ENCODE measurements at regions not wholly inside any gene's neighbourhood (a gene's known extent, or its start where the extent isn't known, plus 50 kb on each side); places are given as distances from the start of the nearest gene placed in this dataset.

DNA sequence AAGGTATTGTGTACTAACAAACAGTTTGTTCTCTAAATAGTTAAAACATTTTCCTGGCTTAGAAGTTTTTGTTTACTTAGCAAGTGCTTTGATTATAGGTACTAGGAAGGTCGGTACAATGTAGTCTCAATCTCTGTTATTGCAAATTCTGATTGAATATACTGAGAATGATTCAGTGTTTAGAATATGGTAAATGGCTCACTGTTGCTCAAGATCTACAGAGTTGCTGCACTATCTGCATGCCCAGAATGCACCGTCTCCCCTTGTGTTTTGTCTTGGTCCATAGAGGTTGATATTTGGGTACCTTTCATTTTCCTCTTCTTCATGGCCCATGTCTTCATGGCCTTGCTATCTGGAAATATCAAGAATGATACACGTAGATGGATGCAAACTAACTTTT lies 99.6 kb downstream of the KLF6 start:
- in situ Hi-C loops (cut with MboI; ENCODE audit: low pct_unique_long_range_greater_than_20kb in 2 of 9, low sequenced_read_pairs in 9 of 9, unreplicated experiment in 9 of 9), result no loop called here
- 57 to 100% (median 64%) methylated on average over 1 to 3 of the region's 3 CpGs; no CpG with 5 or more reads in 3 of the 10 experiments for WGBS, 10 experiments
- H3K4me1 ChIP-seq (replicated peaks in 1 of 2), result peaks cover 12 to 14% of the 10 kb centered on the region in 2 donors
- no peak overlapping the region for H3K4me3 ChIP-seq
- H3K27ac ChIP-seq, result no peak overlapping the region
- peak in 2 of 8 experiments; percentile 82 to 84 for ATAC-seq (replicated peaks in 6 of 8)

DNA sequence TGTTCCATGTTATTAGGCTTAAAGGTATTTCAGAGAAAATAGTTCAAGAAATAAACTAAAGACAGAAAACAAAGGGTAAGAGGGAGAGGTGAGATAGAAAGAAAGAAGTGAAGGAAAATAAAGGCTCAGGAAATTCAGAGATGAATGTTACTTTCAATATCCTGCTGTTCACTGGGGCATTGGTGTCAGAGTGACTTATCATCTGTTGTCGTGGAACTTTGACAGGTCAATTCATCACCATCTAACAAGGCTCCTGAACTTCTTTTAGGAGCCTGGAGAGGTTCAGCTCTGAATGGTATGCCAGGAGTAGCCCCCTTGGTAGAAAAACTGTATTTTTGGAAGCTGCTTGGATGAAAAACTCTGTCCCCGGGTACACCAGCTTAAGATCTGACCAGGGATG lies 100.1 kb downstream of the KLF6 start:
- H3K4me3 ChIP-seq, result no peak overlapping the region
- H3K4me1 ChIP-seq (replicated peaks in 1 of 2), result peaks cover 17 to 19% of the 10 kb centered on the region in 2 donors
- 0 to 80% (median 46%) methylated on average over 1 to 2 of the region's 2 CpGs for WGBS, 10 experiments
- peak in 1 of 8 experiments; percentile 27 for ATAC-seq (replicated peaks in 6 of 8)
- H3K27ac ChIP-seq, result no peak overlapping the region
- in situ Hi-C loops (cut with MboI; ENCODE audit: low pct_unique_long_range_greater_than_20kb in 2 of 9, low sequenced_read_pairs in 9 of 9, unreplicated experiment in 9 of 9), result no loop called here

DNA sequence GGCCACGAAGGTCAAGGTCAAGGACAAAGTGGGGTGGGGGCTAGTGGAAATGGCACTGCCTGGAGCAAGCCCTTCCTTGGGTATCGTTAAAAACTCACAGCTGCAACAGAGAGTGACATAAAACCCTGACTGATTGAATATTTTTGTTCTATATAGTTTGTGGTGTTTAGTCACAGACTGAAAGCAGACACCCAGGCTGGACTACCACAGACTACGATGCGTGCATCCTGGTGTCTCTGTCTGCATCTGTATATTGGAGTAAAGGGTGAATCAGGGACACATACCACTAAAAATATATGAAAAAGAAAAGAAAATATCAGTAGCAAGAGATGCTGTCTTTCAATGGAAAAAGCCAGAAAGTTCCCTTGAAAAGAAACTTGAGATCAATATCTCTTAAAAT lies 101.4 kb downstream of the KLF6 start:
- no peak overlapping the region for H3K4me3 ChIP-seq
- no peak for ATAC-seq (replicated peaks in 6 of 8)
- 58 to 100% (median 96%) methylated on average over 1 to 4 of the region's 4 CpGs; no CpG with 5 or more reads in 2 of the 10 experiments for WGBS, 10 experiments
- H3K27ac ChIP-seq, result no peak overlapping the region
- peaks cover 19 to 20% of the 10 kb centered on the region in 2 donors for H3K4me1 ChIP-seq (replicated peaks in 1 of 2)
- in situ Hi-C loops (cut with MboI; ENCODE audit: low pct_unique_long_range_greater_than_20kb in 2 of 9, low sequenced_read_pairs in 9 of 9, unreplicated experiment in 9 of 9), result no loop called here

DNA sequence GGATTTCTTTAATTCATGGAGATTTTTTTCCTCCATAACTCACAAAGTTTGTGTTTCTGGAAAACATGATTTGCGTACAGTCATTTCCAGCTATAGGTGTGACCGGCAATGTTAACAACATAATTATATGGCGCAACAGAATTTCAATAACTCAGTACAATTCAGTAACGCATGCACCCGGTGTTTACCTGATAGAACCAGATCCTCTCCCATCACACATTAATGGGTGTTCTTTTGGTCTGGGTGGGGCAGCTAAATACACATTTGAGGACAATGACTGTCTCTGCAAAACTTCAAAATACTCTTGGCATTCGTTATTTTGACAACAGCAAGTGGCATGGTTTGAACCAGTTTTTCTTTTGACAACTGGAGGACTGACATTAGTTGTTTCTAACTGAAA lies 102.3 kb downstream of the KLF6 start:
- no peak overlapping the region for H3K4me3 ChIP-seq
- H3K27ac ChIP-seq, result no peak overlapping the region
- WGBS, 10 experiments, result 83 to 100% (median 97%) methylated on average over 1 to 6 of the region's 6 CpGs
- no peak for ATAC-seq (replicated peaks in 6 of 8)
- in situ Hi-C loops (cut with MboI; ENCODE audit: low pct_unique_long_range_greater_than_20kb in 2 of 9, low sequenced_read_pairs in 9 of 9, unreplicated experiment in 9 of 9), result no loop called here
- H3K4me1 ChIP-seq (replicated peaks in 1 of 2), result peaks cover 19 to 20% of the 10 kb centered on the region in 2 donors

DNA sequence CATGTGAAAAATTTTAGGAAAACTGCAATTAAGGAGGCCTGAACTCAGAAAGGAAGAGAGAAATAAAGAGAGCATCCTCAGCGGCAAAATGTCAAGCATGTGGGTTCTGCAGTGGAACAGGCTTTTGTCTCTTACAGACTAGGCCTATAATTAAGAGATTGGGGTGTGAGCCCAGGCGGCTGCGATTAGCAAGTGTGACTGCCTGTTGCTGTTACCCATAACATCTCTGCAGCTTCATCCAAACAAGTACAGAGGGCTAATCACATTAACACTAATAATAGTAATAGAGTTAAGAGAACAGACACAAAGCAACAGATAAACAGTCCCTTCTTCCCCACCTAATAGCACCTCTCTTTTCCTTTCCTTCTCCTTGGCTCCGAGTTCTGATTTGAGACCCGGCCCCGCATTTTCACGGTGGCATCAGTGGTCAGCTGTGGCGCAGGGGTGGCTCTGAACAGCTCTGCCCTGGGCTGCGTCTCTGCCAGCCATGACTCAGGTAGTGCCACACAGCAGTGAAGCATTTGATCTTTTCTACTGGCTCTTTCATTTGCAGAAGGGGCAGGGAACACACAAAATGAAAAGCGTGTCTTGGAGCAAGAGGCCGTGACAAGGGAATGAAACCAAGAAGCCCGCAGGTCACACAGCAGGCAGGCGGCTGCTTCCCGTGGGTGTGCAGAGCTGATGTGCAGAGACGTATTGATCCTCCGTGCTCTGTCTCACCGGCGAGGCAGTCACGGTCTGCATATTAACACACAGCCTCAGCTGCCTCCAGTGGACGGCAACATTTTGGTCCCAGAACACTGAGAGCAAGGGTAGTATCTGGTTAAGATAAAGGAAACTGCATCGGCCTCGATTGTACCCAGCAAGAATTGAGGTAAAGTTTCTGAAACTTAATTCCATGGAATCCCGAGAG lies 103.1 kb downstream of the KLF6 start:
- in situ Hi-C loops (cut with MboI; ENCODE audit: low pct_unique_long_range_greater_than_20kb in 2 of 9, low sequenced_read_pairs in 9 of 9, unreplicated experiment in 9 of 9), result no loop called here
- ATAC-seq (replicated peaks in 6 of 8), result peak in 6 of 8 experiments; percentile 62 to 73 (median 68)
- peaks cover 19 to 20% of the 10 kb centered on the region in 2 donors for H3K4me1 ChIP-seq (replicated peaks in 1 of 2)
- H3K4me3 ChIP-seq, result no peak overlapping the region
- H3K27ac ChIP-seq, result peak overlapping the region; percentile 59 to 72
- WGBS, 10 experiments, result 36 to 100% (median 76%) methylated on average over 1 to 16 of the region's 23 CpGs

DNA sequence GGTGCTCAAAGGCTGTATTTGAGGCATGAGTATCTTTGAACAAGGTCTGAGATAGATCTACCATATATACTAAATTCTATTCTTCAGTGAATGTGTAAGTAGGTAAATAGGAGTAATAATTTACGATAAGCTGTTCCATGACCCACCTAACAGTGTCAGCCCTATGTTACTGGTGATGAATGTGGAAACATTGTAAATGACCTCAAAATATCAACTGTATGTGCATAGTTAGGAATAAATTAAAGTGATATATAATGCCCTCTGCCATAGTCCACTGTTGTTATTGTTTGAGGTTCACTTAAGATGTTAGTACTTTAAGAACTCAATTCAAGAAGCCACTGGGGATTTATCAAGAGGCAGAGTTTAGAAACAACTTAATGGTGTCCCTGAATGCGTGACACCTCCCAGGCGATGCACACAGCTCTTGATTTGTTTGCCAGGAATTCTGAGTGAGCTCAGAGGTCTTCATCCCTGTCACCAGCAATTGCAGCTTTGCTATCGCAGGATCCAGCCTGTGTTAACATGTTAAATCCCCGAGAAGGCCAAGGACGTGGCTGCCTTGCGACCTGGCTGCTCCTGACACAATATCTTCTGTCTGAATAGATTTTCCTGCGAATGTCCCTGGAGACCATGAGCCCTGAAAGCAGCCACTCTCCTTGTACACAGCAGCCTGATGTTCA lies 104.9 kb downstream of the KLF6 start:
- in situ Hi-C loops (cut with MboI; ENCODE audit: low pct_unique_long_range_greater_than_20kb in 2 of 9, low sequenced_read_pairs in 9 of 9, unreplicated experiment in 9 of 9), result no loop called here
- 35 to 96% (median 57%) methylated on average over 1 to 7 of the region's 8 CpGs; no CpG with 5 or more reads in 1 of the 10 experiments for WGBS, 10 experiments

DNA sequence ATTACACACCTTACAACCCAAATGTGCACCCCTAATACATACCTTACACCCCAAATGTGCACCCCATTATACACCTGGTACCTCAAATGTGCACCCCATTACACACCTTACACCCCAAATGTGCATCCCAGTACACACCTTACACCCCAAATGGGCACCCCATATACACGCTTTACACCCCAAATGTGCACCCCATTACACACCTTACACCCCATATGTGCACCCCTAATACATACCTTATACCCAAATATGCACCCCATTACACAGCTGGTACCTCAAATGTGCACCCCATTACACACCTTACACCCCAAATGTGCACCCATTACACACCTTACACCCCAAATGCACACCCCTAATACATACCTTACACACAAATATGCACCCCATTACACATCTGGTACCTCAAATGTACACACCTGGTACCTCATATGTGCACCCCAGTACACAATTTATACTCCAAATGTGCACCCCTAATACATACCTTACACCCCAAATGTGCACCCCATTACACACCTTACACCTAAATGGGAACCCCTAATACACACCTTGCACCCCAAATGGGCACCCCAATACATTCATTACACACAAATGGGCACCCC lies 106.3 kb downstream of the KLF6 start:
- peaks cover 13 to 20% of the 10 kb centered on the region in 2 donors for H3K4me1 ChIP-seq (replicated peaks in 1 of 2)
- 11 to 20% methylated on average over 1 of the region's 1 CpG; no CpG with 5 or more reads in 8 of the 10 experiments for WGBS, 10 experiments
- no peak overlapping the region for H3K27ac ChIP-seq
- H3K4me3 ChIP-seq, result no peak overlapping the region
- in situ Hi-C loops (cut with MboI; ENCODE audit: low pct_unique_long_range_greater_than_20kb in 2 of 9, low sequenced_read_pairs in 9 of 9, unreplicated experiment in 9 of 9), result no loop called here
- ATAC-seq (replicated peaks in 6 of 8), result no peak

More for the DNA sequence above, 104.9 kb downstream of the KLF6 start:
- ATAC-seq (replicated peaks in 6 of 8), result peak in 6 of 8 experiments; percentile 46 to 89 (median 86)
- Histone ChIP-seq H3K4me3 (no peak overlapping the region), H3K27ac (peak overlapping the region; percentile 25 to 55), H3K4me1 (replicated peaks in 1 of 2) (peaks cover 17 to 20% of the 10 kb centered on the region in 2 donors)

DNA sequence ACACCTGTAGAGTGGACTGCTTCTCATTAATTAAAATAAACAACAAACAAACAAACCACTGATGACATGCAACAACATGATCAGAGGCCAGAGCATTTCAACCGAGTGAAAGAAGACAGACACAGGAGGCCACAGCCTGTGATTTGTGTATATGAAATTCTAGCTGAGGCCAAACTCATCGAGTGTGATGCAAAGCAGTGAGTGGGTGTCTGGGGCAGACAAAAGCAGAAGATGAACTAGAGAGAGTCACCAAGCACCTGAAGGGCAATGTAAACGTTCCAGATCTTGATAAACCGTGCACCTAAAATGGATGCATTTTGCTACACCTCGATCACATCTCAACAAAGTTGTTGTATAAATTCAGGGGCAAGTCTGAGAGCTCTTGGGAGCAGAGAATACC lies 108.4 kb downstream of the KLF6 start:
- no peak for ATAC-seq (replicated peaks in 6 of 8)
- WGBS, 10 experiments, result 0 to 80% (median 50%) methylated on average over 1 to 3 of the region's 5 CpGs; no CpG with 5 or more reads in 1 of the 10 experiments
- in situ Hi-C loops (cut with MboI; ENCODE audit: low pct_unique_long_range_greater_than_20kb in 2 of 9, low sequenced_read_pairs in 9 of 9, unreplicated experiment in 9 of 9), result no loop called here

DNA sequence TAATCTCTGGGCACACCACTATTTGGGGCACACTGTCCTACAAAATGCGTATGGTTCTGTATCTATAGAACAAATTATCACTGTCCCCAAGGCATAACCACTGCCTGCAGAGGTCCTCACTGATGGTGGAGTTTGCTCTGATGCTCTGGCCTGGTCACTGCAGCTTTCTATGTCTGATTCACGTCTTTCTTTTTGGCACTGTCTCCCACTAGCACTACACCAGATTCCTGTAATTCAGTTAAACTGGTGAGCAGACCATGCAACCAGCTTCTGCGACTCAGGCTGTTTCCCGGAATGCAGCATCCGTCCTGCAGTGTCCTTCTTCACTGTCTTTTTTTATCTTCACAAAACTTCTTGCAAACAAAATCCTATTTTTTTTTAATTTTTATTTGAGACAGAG lies 112.8 kb downstream of the KLF6 start:
- ATAC-seq (replicated peaks in 6 of 8), result no peak
- H3K4me3 ChIP-seq, result no peak overlapping the region
- no peak overlapping the region for H3K27ac ChIP-seq
- in situ Hi-C loops (cut with MboI; ENCODE audit: low pct_unique_long_range_greater_than_20kb in 2 of 9, low sequenced_read_pairs in 9 of 9, unreplicated experiment in 9 of 9), result no loop called here
- H3K4me1 ChIP-seq (replicated peaks in 1 of 2), result peaks cover 5% of the 10 kb centered on the region in 2 donors
- WGBS, 10 experiments, result 17 to 100% (median 86%) methylated on average over 1 to 5 of the region's 5 CpGs; no CpG with 5 or more reads in 3 of the 10 experiments

More for the DNA sequence above, 108.4 kb downstream of the KLF6 start:
- Histone ChIP-seq H3K4me1 (replicated peaks in 1 of 2) (peaks cover 5 to 13% of the 10 kb centered on the region in 2 donors), H3K4me3 (no peak overlapping the region), H3K27ac (no peak overlapping the region)

DNA sequence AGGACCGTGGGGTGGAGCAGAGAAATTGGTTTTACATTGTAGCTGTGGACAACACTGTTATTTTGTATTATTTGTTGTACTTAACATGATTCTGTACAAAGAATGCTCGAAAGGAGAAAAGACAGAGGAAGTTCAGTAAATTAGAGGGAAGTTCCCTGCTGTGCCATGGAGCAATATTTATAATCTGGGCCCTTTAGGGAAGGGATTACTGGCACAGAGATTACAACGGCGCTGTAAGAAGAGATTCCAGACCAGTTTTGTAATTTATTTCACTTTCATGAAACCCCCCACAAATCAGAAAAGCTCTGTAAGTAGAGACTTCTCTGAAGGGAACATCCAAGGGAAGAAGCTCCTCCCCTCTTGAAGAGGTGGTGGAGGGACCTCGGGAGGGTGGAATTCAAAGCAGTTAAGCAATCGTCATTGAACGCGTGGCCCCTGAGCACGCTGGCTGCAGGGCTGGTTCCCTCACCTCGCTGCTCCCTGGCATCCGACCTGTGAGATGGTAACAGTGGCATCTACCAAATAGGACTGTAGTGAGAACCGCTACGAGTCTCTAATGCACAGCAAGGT lies 113.5 kb downstream of the KLF6 start:
- WGBS, 10 experiments, result 59 to 88% (median 78%) methylated on average over 1 to 10 of the region's 13 CpGs; no CpG with 5 or more reads in 1 of the 10 experiments
- ATAC-seq (replicated peaks in 6 of 8), result no peak
- in situ Hi-C loops (cut with MboI; ENCODE audit: low pct_unique_long_range_greater_than_20kb in 2 of 9, low sequenced_read_pairs in 9 of 9, unreplicated experiment in 9 of 9), result no loop called here

DNA sequence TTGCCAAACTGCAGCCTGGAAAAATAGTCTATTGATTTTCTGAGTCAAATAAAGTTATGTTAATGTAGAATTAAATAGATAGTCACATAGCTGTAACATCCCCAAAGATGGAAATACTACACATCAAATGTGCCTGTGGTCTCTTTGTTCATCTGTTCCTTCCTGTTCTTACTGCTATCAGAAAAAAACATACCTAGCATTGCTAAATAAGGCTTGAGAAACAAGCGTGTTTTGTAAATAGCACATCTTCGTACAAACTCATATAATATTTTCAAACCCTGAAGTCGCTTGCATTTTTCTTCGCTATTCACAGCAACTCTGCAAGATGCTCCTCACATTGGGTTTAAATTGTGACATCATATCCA lies 116.1 kb downstream of the KLF6 start:
- no peak overlapping the region for H3K27ac ChIP-seq
- in situ Hi-C loops (cut with MboI; ENCODE audit: low pct_unique_long_range_greater_than_20kb in 2 of 9, low sequenced_read_pairs in 9 of 9, unreplicated experiment in 9 of 9), result no loop called here
- H3K4me3 ChIP-seq, result no peak overlapping the region
- ATAC-seq (replicated peaks in 6 of 8), result no peak
- WGBS, 10 experiments, result 80 to 100% (median 95%) methylated on average over 1 to 4 of the region's 4 CpGs; no CpG with 5 or more reads in 2 of the 10 experiments
- peaks cover 5% of the 10 kb centered on the region in 2 donors for H3K4me1 ChIP-seq (replicated peaks in 1 of 2)

More for the DNA sequence above, 113.5 kb downstream of the KLF6 start:
- H3K27ac ChIP-seq, result no peak overlapping the region
- no peak overlapping the region for H3K4me3 ChIP-seq
- peaks cover 5% of the 10 kb centered on the region in 2 donors for H3K4me1 ChIP-seq (replicated peaks in 1 of 2)

DNA sequence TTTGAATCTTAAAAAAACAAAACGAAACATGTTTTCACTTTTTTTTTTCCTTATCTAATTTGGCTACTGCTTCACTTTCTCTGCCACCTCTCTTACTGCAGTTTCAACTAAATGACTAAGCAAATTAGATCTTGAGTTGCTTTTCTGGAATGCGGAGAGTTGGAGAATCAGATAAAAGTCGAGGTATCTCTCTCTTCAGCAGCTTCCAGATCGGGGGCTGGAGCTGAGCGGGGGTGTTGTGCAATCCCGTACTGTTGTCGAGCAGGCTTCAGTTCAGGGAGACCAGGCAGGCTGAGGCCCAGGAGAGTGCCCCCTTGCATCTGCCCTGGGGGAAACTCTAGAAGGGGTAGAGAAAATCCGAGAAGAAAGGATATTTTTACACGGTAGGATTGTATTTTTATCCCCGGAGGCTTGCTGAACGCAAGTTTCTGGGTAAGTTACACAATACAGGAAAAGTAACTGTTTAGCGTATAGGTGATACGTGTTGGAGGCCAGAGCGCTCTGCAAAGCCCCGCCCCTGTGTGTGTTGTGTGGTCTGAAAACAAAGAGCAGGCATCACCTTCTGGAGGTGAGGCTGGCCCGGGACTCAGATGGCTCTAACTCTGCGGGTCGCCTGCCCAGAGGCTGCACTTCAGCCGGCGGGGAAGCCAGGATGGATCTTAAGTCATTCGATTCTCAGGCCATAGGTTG lies 116.6 kb downstream of the KLF6 start:
- Histone ChIP-seq H3K4me1 (replicated peaks in 1 of 2) (peaks cover 5% of the 10 kb centered on the region in 2 donors), H3K27ac (no peak overlapping the region), H3K4me3 (no peak overlapping the region)
- peak in 1 of 8 experiments; percentile 51 for ATAC-seq (replicated peaks in 6 of 8)
- in situ Hi-C loops (cut with MboI; ENCODE audit: low pct_unique_long_range_greater_than_20kb in 2 of 9, low sequenced_read_pairs in 9 of 9, unreplicated experiment in 9 of 9), result no loop called here
- 43 to 100% (median 72%) methylated on average over 3 to 16 of the region's 21 CpGs for WGBS, 10 experiments
